HG02642 (cell line): ENCODE measurements at regions not wholly inside any gene's neighbourhood (a gene's known extent, or its start where the extent isn't known, plus 50 kb on each side); places are given as distances from the start of the nearest gene placed in this dataset.

ENCODE experiments used
- ATAC-seq: cut with Tn5 transposase; IDR thresholded peaks from one replicate; pipeline ENCODE4 v1.9.1; 2021; ENCODE audit warnings: mild to moderate bottlenecking; ENCODE audit not compliant: unreplicated experiment, poor library complexity

GRCh38 chr12:75908961-75909605 is 122.5 kb downstream of the PHLDA1 start:
- ATAC-seq = no peak

GRCh38 chr12:75905922-75906321 is 125.7 kb downstream of the PHLDA1 start:
- no peak for ATAC-seq

- ATAC-seq = no peak
These were observed 130.8 kb downstream of the PHLDA1 start for GRCh38 chr12:75900781-75901254.

- ATAC-seq = no peak
These were observed 131.3 kb downstream of the PHLDA1 start for GRCh38 chr12:75900226-75900625.

GRCh38 chr12:75894965-75895754 is 136.4 kb downstream of the PHLDA1 start:
- no peak for ATAC-seq

GRCh38 chr12:75893765-75894164 is 137.8 kb downstream of the PHLDA1 start:
- ATAC-seq = no peak

- no peak for ATAC-seq
These were observed 138.7 kb downstream of the PHLDA1 start for GRCh38 chr12:75892731-75893408.

- no peak for ATAC-seq
These were observed 140.5 kb downstream of the PHLDA1 start for GRCh38 chr12:75891072-75891471.

GRCh38 chr12:75890660-75891059 is 140.9 kb downstream of the PHLDA1 start:
- no peak for ATAC-seq

- ATAC-seq = no peak
These were observed 141.4 kb downstream of the PHLDA1 start for GRCh38 chr12:75890141-75890540.

- no peak for ATAC-seq
These were observed 142.5 kb downstream of the PHLDA1 start for GRCh38 chr12:75888874-75889613.

- no peak for ATAC-seq
These were observed 143.2 kb downstream of the PHLDA1 start for GRCh38 chr12:75888399-75888798.

GRCh38 chr12:75887979-75888378 is 143.6 kb downstream of the PHLDA1 start:
- no peak for ATAC-seq

- ATAC-seq = no peak
These were observed 147.1 kb downstream of the PHLDA1 start for GRCh38 chr12:75884465-75884985.

- no peak for ATAC-seq
These were observed 148.3 kb downstream of the PHLDA1 start for GRCh38 chr12:75883241-75883640.

- no peak for ATAC-seq
These were observed 149.2 kb downstream of the PHLDA1 start for GRCh38 chr12:75882421-75882820.

- no peak for ATAC-seq
These were observed 149.7 kb downstream of the PHLDA1 start for GRCh38 chr12:75881920-75882319.

- no peak for ATAC-seq
These were observed 153.6 kb downstream of the PHLDA1 start for GRCh38 chr12:75877763-75878621.
